Smooth muscle cell (in vitro differentiated cells): ENCODE measurements at regions not wholly inside any gene's neighbourhood (a gene's known extent, or its start where the extent isn't known, plus 50 kb on each side); places are given as distances from the start of the nearest gene placed in this dataset.

ENCODE experiments used
- DNase-seq: peaks from one replicate; lab custom pipeline; 2025; ENCODE audit not compliant: unreplicated experiment; lab: John Stamatoyannopoulos, UW
- H2AFZ ChIP-seq: fragments of 200-600 bp; sonication (generic); 2 replicates; pipeline ENCODE4 v1.6.0; 2016; ENCODE audit warnings: antibody characterized with exemption, low read depth, mild to moderate bottlenecking
- H3F3A ChIP-seq: fragments of 200-600 bp; sonication (generic); 2 replicates; pipeline ENCODE4 v1.6.0; 2017; ENCODE audit warnings: antibody characterized with exemption, low read depth
- H3K27ac ChIP-seq: fragments of 200-600 bp; sonication (generic); 2 replicates; pipeline ENCODE4 v1.5.1; 2016; ENCODE audit warnings: low read depth, mild to moderate bottlenecking
- H3K27me3 ChIP-seq: fragments of 200-600 bp; sonication (generic); 2 replicates; pipeline ENCODE4 v1.6.1; 2016; ENCODE audit warnings: low read depth, mild to moderate bottlenecking
- H3K36me3 ChIP-seq: fragments of 200-600 bp; sonication (generic); 2 replicates; pipeline ENCODE4 v1.5.1; 2016; ENCODE audit warnings: low read depth
- H3K4me1 ChIP-seq: fragments of 200-600 bp; sonication (generic); 2 replicates; pipeline ENCODE4 v1.5.1; 2016; ENCODE audit warnings: low read depth
- H3K4me2 ChIP-seq: fragments of 200-600 bp; sonication (generic); 2 replicates; pipeline ENCODE4 v1.6.0; 2016; ENCODE audit warnings: mild to moderate bottlenecking
- H3K4me3 ChIP-seq: fragments of 200-600 bp; sonication (generic); 2 replicates; pipeline ENCODE4 v1.5.1; 2016; ENCODE audit warnings: mild to moderate bottlenecking
- H3K79me2 ChIP-seq: fragments of 200-600 bp; sonication (generic); 2 replicates; pipeline ENCODE4 v1.6.0; 2016; ENCODE audit warnings: low read depth, mild to moderate bottlenecking
- H3K9ac ChIP-seq: fragments of 200-600 bp; sonication (generic); 2 replicates; pipeline ENCODE4 v1.6.0; 2016; ENCODE audit warnings: low read depth
- H3K9me3 ChIP-seq: fragments of 200-600 bp; sonication (generic); replicated peaks from 2 replicates; pipeline ENCODE4 v1.5.1; 2016; ENCODE audit warnings: low read depth
- H4K20me1 ChIP-seq: fragments of 200-600 bp; sonication (generic); 2 replicates; pipeline ENCODE4 v1.6.0; 2016; ENCODE audit warnings: low read depth
- WGBS: methylation state at CpG from one replicate; pipeline ENCODE4 v1.1.7; 2016; ENCODE audit warnings: low lambda C conversion rate; 5-methylcytosine and 5-hydroxymethylcytosine counted together
- TF ChIP-seq, protein P1 (sequence below): fragments of 200-600 bp; sonication (generic); IDR thresholded peaks from 2 replicates; pipeline ENCODE4 v1.5.1; 2017; ENCODE audit warnings: borderline replicate concordance, mild to moderate bottlenecking, antibody characterized with exemption; ENCODE audit not compliant: insufficient read depth, poor library complexity, severe bottlenecking

DNA sequence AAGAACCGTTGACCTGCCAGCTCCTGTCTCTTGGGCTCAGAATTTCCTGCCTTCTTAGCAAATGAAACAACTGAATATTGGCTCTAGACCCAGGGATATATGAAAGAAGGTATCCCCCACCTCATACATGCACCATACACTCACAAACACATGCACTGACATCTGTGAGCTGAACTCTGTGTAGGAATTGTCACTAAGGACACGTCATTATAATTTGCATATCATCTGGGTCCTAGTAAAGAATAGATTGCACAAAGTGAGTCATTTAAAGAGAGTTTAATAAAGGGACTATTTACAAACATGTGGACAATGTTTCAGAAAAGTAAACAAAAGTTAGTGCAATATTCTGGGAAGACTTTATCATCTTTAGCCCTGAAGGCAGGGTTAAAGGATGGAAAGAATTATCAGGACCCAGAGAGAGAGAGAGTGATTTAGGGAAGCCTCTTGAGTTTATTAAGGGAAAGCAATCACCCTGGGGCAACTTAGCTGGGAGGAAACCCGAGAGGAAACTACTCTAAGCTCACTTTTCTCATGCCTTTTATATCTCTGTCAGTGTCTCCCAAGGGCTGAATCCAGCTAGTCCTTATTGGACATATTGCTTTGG, 74.1 kb upstream of the PLA2G4A start:
- no peaks in the 10 kb centered on the region for H3F3A ChIP-seq
- no peaks in the 10 kb centered on the region for H4K20me1 ChIP-seq
- no peaks in the 10 kb centered on the region for H3K36me3 ChIP-seq
- no peak overlapping the region for H3K9ac ChIP-seq
- no peaks in the 10 kb centered on the region for H3K79me2 ChIP-seq
- no peaks in the 10 kb centered on the region for H3K4me1 ChIP-seq
- H3K4me3 ChIP-seq = no peak overlapping the region
- 55% methylated on average over 3 of the region's 3 CpGs for WGBS
- H3K27me3 ChIP-seq = no peaks in the 10 kb centered on the region
- DNase-seq = no peak
- H3K4me2 ChIP-seq = no peak overlapping the region
- no peaks in the 10 kb centered on the region for H3K9me3 ChIP-seq
- no peak overlapping the region for H3K27ac ChIP-seq
- H2AFZ ChIP-seq = no peak overlapping the region
- TF ChIP-seq, protein P1, sequence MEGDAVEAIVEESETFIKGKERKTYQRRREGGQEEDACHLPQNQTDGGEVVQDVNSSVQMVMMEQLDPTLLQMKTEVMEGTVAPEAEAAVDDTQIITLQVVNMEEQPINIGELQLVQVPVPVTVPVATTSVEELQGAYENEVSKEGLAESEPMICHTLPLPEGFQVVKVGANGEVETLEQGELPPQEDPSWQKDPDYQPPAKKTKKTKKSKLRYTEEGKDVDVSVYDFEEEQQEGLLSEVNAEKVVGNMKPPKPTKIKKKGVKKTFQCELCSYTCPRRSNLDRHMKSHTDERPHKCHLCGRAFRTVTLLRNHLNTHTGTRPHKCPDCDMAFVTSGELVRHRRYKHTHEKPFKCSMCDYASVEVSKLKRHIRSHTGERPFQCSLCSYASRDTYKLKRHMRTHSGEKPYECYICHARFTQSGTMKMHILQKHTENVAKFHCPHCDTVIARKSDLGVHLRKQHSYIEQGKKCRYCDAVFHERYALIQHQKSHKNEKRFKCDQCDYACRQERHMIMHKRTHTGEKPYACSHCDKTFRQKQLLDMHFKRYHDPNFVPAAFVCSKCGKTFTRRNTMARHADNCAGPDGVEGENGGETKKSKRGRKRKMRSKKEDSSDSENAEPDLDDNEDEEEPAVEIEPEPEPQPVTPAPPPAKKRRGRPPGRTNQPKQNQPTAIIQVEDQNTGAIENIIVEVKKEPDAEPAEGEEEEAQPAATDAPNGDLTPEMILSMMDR = no peak

DNA sequence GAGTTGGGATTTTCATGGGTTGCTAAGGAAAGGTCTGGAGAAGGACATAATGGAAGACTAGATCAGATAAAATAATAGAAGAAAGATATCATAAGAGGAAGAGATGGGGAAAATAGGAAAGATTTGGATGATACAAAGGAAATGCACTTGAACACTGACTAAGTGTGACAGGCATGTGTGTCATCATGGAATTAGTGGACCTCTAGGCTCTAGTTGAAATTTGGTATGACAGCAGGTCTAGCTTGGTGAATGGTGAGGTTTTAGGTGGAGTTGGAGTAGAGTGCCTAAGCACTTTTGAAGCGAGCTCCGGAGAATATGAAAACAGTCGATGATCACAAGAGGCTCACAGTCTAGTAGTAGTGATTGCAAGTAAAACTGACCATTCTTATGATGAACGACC, 73.0 kb upstream of the PTGS2 start:
- DNase-seq = no peak
- 88% methylated on average over 4 of the region's 4 CpGs for WGBS
- H3K27ac ChIP-seq = no peak overlapping the region

GRCh38 chr1:186750257-186750656, 70.0 kb upstream of the PTGS2 start:
- Histone ChIP-seq H3F3A (no peaks in the 10 kb centered on the region), H3K4me1 (no peaks in the 10 kb centered on the region), H3K4me2 (no peak overlapping the region), H3K79me2 (no peaks in the 10 kb centered on the region), H2AFZ (no peak overlapping the region), H3K27ac (no peak overlapping the region), H3K4me3 (no peak overlapping the region), H4K20me1 (no peaks in the 10 kb centered on the region), H3K27me3 (no peaks in the 10 kb centered on the region), H3K9me3 (no peaks in the 10 kb centered on the region), H3K9ac (no peak overlapping the region), H3K36me3 (no peaks in the 10 kb centered on the region)
- TF ChIP-seq, protein P1 = no peak
- 86% methylated on average over 1 of the region's 1 CpG for WGBS
- no peak for DNase-seq

More for the DNA sequence above, 73.0 kb upstream of the PTGS2 start:
- no peaks in the 10 kb centered on the region for H3F3A ChIP-seq
- no peaks in the 10 kb centered on the region for H3K9me3 ChIP-seq
- no peak overlapping the region for H2AFZ ChIP-seq
- no peaks in the 10 kb centered on the region for H3K4me1 ChIP-seq
- no peaks in the 10 kb centered on the region for H3K36me3 ChIP-seq
- H3K4me3 ChIP-seq = no peak overlapping the region
- H3K27me3 ChIP-seq = no peaks in the 10 kb centered on the region
- TF ChIP-seq, protein P1 = no peak
- no peaks in the 10 kb centered on the region for H3K79me2 ChIP-seq
- no peak overlapping the region for H3K4me2 ChIP-seq
- H4K20me1 ChIP-seq = no peaks in the 10 kb centered on the region
- H3K9ac ChIP-seq = no peak overlapping the region

DNA sequence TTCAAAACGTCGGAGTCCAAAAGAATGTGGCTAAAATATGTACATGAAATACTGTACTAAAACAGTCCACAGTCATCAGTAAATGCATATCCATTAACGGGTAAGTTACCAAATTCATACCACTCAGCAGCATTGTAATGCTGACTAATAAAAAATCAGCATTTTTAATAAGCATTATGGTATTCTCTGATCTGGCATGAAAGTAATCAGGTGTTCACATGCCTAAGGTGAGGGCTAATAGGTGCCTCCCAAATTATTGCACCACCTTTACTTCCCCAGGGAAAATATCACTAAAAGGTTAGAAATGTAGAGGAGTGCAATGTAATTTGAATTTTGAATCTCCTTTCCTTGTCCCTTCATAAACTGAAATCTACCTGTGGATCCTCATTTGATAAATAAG, 69.6 kb upstream of the PTGS2 start:
- Histone ChIP-seq H3K4me3 (no peak overlapping the region), H3K27ac (no peak overlapping the region), H3F3A (no peaks in the 10 kb centered on the region), H3K79me2 (no peaks in the 10 kb centered on the region), H3K4me1 (no peaks in the 10 kb centered on the region), H4K20me1 (no peaks in the 10 kb centered on the region), H3K4me2 (no peak overlapping the region), H3K9me3 (no peaks in the 10 kb centered on the region), H2AFZ (no peak overlapping the region), H3K9ac (no peak overlapping the region), H3K36me3 (no peaks in the 10 kb centered on the region), H3K27me3 (no peaks in the 10 kb centered on the region)
- WGBS = 95% methylated on average over 3 of the region's 3 CpGs
- TF ChIP-seq, protein P1 = no peak
- no peak for DNase-seq
